ENCODE measurements at regions not wholly inside any gene's neighbourhood (a gene's known extent, or its start where the extent isn't known, plus 50 kb on each side); places are given as distances from the start of the nearest gene placed in this dataset.

DNA sequence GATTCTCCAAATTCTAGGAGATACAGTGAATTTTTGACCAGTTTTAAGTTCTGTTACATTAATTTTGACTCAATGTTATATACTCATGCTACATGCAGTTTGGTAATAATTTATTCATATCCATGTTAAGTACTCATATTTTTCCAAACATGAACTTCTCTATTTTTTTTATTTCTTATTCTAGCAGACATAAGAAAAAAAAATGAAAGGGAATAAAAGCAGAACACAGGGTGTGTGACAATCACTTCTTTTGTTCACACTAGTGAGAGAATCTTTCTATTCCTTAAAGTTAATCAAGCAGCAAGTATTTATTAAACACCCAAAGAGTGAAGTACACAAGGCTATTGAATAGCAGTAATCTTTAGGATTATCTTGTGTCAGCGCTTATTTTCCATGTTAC lies 171.1 kb upstream of the ATP2B1 start:
- no peak overlapping the region for H3K27ac ChIP-seq (ENCODE audit: low read length)
- H2AFZ ChIP-seq (ENCODE audit: low read depth, low read length) = no peak overlapping the region
- H3K9ac ChIP-seq (ENCODE audit: low read length) = no peak overlapping the region
- no peaks in the 10 kb centered on the region for H3K9me2 ChIP-seq (ENCODE audit: insufficient read depth, low read length)
- no peaks in the 10 kb centered on the region for H3K9me3 ChIP-seq (ENCODE audit: low read length)
- no peaks in the 10 kb centered on the region for H3K79me2 ChIP-seq (replicated peaks; ENCODE audit: insufficient read depth, low read length)
- no peaks in the 10 kb centered on the region for H4K20me1 ChIP-seq (ENCODE audit: insufficient read depth)
- TF ChIP-seq MXI1 (conservative IDR thresholded peaks at IDR 0.05; ENCODE audit: poor library complexity, severe bottlenecking) = no peak
- no peaks in the 10 kb centered on the region for H3F3A ChIP-seq (ENCODE audit: insufficient read depth, low read length, poor library complexity, severe bottlenecking)
- H3K36me3 ChIP-seq (ENCODE audit: insufficient read depth, low read length) = no peaks in the 10 kb centered on the region
- no peak overlapping the region for H3K4me3 ChIP-seq (ENCODE audit: low read length)
- H3K4me2 ChIP-seq (ENCODE audit: low read length) = no peak overlapping the region
- no peaks in the 10 kb centered on the region for H3K27me3 ChIP-seq (ENCODE audit: insufficient read depth, low read depth, low read length)

DNA sequence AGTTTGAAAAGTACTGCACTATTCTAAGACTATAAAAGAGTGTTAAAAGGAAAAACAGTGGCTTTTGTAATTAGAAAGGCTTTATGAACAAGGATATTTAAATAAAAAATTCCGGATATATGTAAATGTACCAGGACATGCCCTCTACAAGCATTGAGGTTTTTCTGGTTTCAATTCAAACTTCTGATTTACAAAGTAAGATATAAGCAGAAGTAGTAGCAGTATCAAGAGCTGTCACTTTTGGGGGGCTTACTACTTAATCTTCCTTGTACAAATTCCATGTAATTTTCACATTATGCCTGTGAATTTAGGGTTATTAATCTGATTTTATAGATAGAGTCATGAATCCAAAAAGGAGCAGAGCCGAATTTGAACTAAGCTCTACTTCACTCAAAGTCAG lies 170.3 kb upstream of the ATP2B1 start:
- no peaks in the 10 kb centered on the region for H3K79me2 ChIP-seq (replicated peaks; ENCODE audit: insufficient read depth, low read length)
- no peak overlapping the region for H3K27ac ChIP-seq (ENCODE audit: low read length)
- no peaks in the 10 kb centered on the region for H3K9me3 ChIP-seq (ENCODE audit: low read length)
- no peak for TF ChIP-seq MXI1 (conservative IDR thresholded peaks at IDR 0.05; ENCODE audit: poor library complexity, severe bottlenecking)
- TF ChIP-seq SMC3 (conservative IDR thresholded peaks at IDR 0.05; ENCODE audit: poor library complexity) = no peak
- TF ChIP-seq EZH2 (IDR thresholded peaks at IDR 0.05; ENCODE audit: borderline replicate concordance, insufficient read depth, low read length, poor library complexity, severe bottlenecking) = no peak
- TF ChIP-seq, protein P1, sequence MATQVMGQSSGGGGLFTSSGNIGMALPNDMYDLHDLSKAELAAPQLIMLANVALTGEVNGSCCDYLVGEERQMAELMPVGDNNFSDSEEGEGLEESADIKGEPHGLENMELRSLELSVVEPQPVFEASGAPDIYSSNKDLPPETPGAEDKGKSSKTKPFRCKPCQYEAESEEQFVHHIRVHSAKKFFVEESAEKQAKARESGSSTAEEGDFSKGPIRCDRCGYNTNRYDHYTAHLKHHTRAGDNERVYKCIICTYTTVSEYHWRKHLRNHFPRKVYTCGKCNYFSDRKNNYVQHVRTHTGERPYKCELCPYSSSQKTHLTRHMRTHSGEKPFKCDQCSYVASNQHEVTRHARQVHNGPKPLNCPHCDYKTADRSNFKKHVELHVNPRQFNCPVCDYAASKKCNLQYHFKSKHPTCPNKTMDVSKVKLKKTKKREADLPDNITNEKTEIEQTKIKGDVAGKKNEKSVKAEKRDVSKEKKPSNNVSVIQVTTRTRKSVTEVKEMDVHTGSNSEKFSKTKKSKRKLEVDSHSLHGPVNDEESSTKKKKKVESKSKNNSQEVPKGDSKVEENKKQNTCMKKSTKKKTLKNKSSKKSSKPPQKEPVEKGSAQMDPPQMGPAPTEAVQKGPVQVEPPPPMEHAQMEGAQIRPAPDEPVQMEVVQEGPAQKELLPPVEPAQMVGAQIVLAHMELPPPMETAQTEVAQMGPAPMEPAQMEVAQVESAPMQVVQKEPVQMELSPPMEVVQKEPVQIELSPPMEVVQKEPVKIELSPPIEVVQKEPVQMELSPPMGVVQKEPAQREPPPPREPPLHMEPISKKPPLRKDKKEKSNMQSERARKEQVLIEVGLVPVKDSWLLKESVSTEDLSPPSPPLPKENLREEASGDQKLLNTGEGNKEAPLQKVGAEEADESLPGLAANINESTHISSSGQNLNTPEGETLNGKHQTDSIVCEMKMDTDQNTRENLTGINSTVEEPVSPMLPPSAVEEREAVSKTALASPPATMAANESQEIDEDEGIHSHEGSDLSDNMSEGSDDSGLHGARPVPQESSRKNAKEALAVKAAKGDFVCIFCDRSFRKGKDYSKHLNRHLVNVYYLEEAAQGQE (IDR thresholded peaks at IDR 0.05; ENCODE audit: borderline replicate concordance) = no peak
- TF ChIP-seq, protein P2, sequence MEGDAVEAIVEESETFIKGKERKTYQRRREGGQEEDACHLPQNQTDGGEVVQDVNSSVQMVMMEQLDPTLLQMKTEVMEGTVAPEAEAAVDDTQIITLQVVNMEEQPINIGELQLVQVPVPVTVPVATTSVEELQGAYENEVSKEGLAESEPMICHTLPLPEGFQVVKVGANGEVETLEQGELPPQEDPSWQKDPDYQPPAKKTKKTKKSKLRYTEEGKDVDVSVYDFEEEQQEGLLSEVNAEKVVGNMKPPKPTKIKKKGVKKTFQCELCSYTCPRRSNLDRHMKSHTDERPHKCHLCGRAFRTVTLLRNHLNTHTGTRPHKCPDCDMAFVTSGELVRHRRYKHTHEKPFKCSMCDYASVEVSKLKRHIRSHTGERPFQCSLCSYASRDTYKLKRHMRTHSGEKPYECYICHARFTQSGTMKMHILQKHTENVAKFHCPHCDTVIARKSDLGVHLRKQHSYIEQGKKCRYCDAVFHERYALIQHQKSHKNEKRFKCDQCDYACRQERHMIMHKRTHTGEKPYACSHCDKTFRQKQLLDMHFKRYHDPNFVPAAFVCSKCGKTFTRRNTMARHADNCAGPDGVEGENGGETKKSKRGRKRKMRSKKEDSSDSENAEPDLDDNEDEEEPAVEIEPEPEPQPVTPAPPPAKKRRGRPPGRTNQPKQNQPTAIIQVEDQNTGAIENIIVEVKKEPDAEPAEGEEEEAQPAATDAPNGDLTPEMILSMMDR (IDR thresholded peaks at IDR 0.05; ENCODE audit: poor library complexity, severe bottlenecking) = no peak
- no peak for TF ChIP-seq RAD21 (conservative IDR thresholded peaks at IDR 0.05)
- no peak for TF ChIP-seq EP300 (conservative IDR thresholded peaks at IDR 0.05; ENCODE audit: poor library complexity, severe bottlenecking)
- H3K9me2 ChIP-seq (ENCODE audit: insufficient read depth, low read length) = no peaks in the 10 kb centered on the region
- no peak overlapping the region for H2AFZ ChIP-seq (ENCODE audit: low read depth, low read length)
- H3K4me2 ChIP-seq (ENCODE audit: low read length) = no peak overlapping the region
- no peak overlapping the region for H3K4me3 ChIP-seq (ENCODE audit: low read length)
- H3K36me3 ChIP-seq (ENCODE audit: insufficient read depth, low read length) = no peaks in the 10 kb centered on the region
- no peaks in the 10 kb centered on the region for H3K27me3 ChIP-seq (ENCODE audit: insufficient read depth, low read depth, low read length)
- no peaks in the 10 kb centered on the region for H4K20me1 ChIP-seq (ENCODE audit: insufficient read depth)
- no peaks in the 10 kb centered on the region for H3F3A ChIP-seq (ENCODE audit: insufficient read depth, low read length, poor library complexity, severe bottlenecking)
- H3K9ac ChIP-seq (ENCODE audit: low read length) = no peak overlapping the region

DNA sequence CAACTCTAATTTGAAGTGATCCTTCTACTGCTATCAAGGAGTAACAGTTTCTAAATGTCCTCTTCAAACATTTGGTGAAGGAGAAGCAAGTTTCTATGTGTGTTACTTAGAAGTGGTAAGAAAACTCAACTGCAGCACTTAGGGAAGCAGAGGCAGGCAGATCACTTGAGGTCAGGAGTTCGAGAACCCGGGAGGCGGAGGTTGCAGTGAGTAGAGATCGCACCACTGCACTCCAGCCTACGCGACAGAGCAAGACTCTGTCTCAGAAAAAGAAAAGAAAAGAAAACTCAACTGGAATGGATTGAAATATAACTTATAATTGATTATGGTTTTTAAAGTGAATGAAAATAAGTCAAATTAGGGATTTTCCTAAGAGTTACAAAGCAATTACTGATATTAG lies 169.7 kb upstream of the ATP2B1 start:
- no peak overlapping the region for H3K9ac ChIP-seq (ENCODE audit: low read length)
- H3K4me3 ChIP-seq (ENCODE audit: low read length) = no peak overlapping the region
- no peaks in the 10 kb centered on the region for H4K20me1 ChIP-seq (ENCODE audit: insufficient read depth)
- TF ChIP-seq, protein P2 (IDR thresholded peaks at IDR 0.05; ENCODE audit: poor library complexity, severe bottlenecking) = no peak
- TF ChIP-seq EP300 (conservative IDR thresholded peaks at IDR 0.05; ENCODE audit: poor library complexity, severe bottlenecking) = no peak
- TF ChIP-seq RAD21 (conservative IDR thresholded peaks at IDR 0.05) = no peak
- no peak for TF ChIP-seq TAF1 (IDR thresholded peaks at IDR 0.05; ENCODE audit: low read depth)
- TF ChIP-seq POLR2AphosphoS5 (IDR thresholded peaks at IDR 0.05) = no peak
- TF ChIP-seq, protein P1 (IDR thresholded peaks at IDR 0.05; ENCODE audit: borderline replicate concordance) = no peak
- no peak for TF ChIP-seq MXI1 (conservative IDR thresholded peaks at IDR 0.05; ENCODE audit: poor library complexity, severe bottlenecking)
- TF ChIP-seq SMC3 (conservative IDR thresholded peaks at IDR 0.05; ENCODE audit: poor library complexity) = no peak
- no peak for TF ChIP-seq EZH2 (IDR thresholded peaks at IDR 0.05; ENCODE audit: borderline replicate concordance, insufficient read depth, low read length, poor library complexity, severe bottlenecking)
- no peak overlapping the region for H2AFZ ChIP-seq (ENCODE audit: low read depth, low read length)
- H3K9me2 ChIP-seq (ENCODE audit: insufficient read depth, low read length) = no peaks in the 10 kb centered on the region
- H3K27me3 ChIP-seq (ENCODE audit: insufficient read depth, low read depth, low read length) = no peaks in the 10 kb centered on the region
- H3K9me3 ChIP-seq (ENCODE audit: low read length) = no peaks in the 10 kb centered on the region
- no peaks in the 10 kb centered on the region for H3K79me2 ChIP-seq (replicated peaks; ENCODE audit: insufficient read depth, low read length)
- no peak overlapping the region for H3K27ac ChIP-seq (ENCODE audit: low read length)
- H3K36me3 ChIP-seq (ENCODE audit: insufficient read depth, low read length) = no peaks in the 10 kb centered on the region
- H3K4me2 ChIP-seq (ENCODE audit: low read length) = no peak overlapping the region
- no peaks in the 10 kb centered on the region for H3F3A ChIP-seq (ENCODE audit: insufficient read depth, low read length, poor library complexity, severe bottlenecking)

All from neural cell (in vitro differentiated cells).